HL-60/S4 (cell line): ENCODE measurements at regions not wholly inside any gene's neighbourhood (a gene's known extent, or its start where the extent isn't known, plus 50 kb on each side); places are given as distances from the start of the nearest gene placed in this dataset.

Experiments
- in situ Hi-C: fragments of 300-500 bp; cut with MboI; formaldehyde crosslinking; loops from 2 replicates; pipeline ENCODE4 v1.14.3; 2022; ENCODE audit warnings: low sequenced_read_pairs

GRCh38 chr18:40708726-40709125 is 1246.3 kb upstream of the PIK3C3 start:
- in situ Hi-C loops: no loop called here

GRCh38 chr18:40707797-40708196 is 1247.2 kb upstream of the PIK3C3 start:
- in situ Hi-C loops: no loop called here

GRCh38 chr18:40698129-40698528 is 1256.9 kb upstream of the PIK3C3 start:
- in situ Hi-C loops: no loop called here

- in situ Hi-C loops: no loop called here
These were observed 1259.5 kb upstream of the PIK3C3 start for GRCh38 chr18:40695526-40695925.

GRCh38 chr18:40692871-40693270 is 1262.2 kb upstream of the PIK3C3 start:
- in situ Hi-C loops: no loop called here

- in situ Hi-C loops: no loop called here
These were observed 1265.0 kb upstream of the PIK3C3 start for GRCh38 chr18:40690062-40690461.

- in situ Hi-C loops: no loop called here
These were observed 1267.6 kb upstream of the PIK3C3 start for GRCh38 chr18:40687399-40687798.

- in situ Hi-C loops: no loop called here
These were observed 1268.2 kb upstream of the PIK3C3 start for GRCh38 chr18:40686836-40687235.

- in situ Hi-C loops: no loop called here
These were observed 1269.8 kb upstream of the PIK3C3 start for GRCh38 chr18:40685219-40685618.

- in situ Hi-C loops: no loop called here
These were observed 1276.7 kb upstream of the PIK3C3 start for GRCh38 chr18:40678318-40678717.

- in situ Hi-C loops: no loop called here
These were observed 1278.4 kb upstream of the PIK3C3 start for GRCh38 chr18:40676668-40677067.

GRCh38 chr18:40673150-40673549 is 1281.9 kb upstream of the PIK3C3 start:
- in situ Hi-C loops: no loop called here

GRCh38 chr18:40672590-40672989 is 1282.4 kb upstream of the PIK3C3 start:
- in situ Hi-C loops: no loop called here

GRCh38 chr18:40670668-40671375 is 1284.2 kb upstream of the PIK3C3 start:
- in situ Hi-C loops: no loop called here

- in situ Hi-C loops: no loop called here
These were observed 1292.1 kb upstream of the PIK3C3 start for GRCh38 chr18:40662898-40663437.

GRCh38 chr18:40653682-40654081 is 1301.4 kb upstream of the PIK3C3 start:
- in situ Hi-C loops: no loop called here

GRCh38 chr18:40652321-40652720 is 1302.7 kb upstream of the PIK3C3 start:
- in situ Hi-C loops: no loop called here

- in situ Hi-C loops: no loop called here
These were observed 1303.9 kb upstream of the PIK3C3 start for GRCh38 chr18:40651163-40651562.

GRCh38 chr18:40642692-40643229 is 1312.3 kb upstream of the PIK3C3 start:
- in situ Hi-C loops: no loop called here

- in situ Hi-C loops: no loop called here
These were observed 1323.7 kb upstream of the PIK3C3 start for GRCh38 chr18:40631319-40631718.

- in situ Hi-C loops: no loop called here
These were observed 1324.5 kb upstream of the PIK3C3 start for GRCh38 chr18:40630496-40630895.

- in situ Hi-C loops: no loop called here
These were observed 1330.1 kb upstream of the PIK3C3 start for GRCh38 chr18:40624959-40625358.

- in situ Hi-C loops: no loop called here
These were observed 1341.3 kb upstream of the PIK3C3 start for GRCh38 chr18:40613721-40614120.
